ENCODE measurements at regions not wholly inside any gene's neighbourhood (a gene's known extent, or its start where the extent isn't known, plus 50 kb on each side); places are given as distances from the start of the nearest gene placed in this dataset.
"Not testable (repeated sequence)": the region's sequence is repeated elsewhere in the genome, so short reads cannot be mapped to it uniquely, and the experiment has no call there.

GRCh38 chr6:3617681-3618311 lies 133.7 kb downstream of the PXDC1 start:
- DNase-seq: no peak

GRCh38 chr6:3617192-3617631 lies 134.3 kb downstream of the PXDC1 start:
- DNase-seq: no peak

- no peak for DNase-seq
Observed at GRCh38 chr6:3616565-3617176, 134.8 kb downstream of the PXDC1 start.

- no peak for DNase-seq
Observed at GRCh38 chr6:3615391-3616380, 135.8 kb downstream of the PXDC1 start.

GRCh38 chr6:3614918-3615317 lies 136.6 kb downstream of the PXDC1 start:
- DNase-seq: no peak

- DNase-seq: not testable (repeated sequence)
Observed at GRCh38 chr6:3613565-3613964, 137.9 kb downstream of the PXDC1 start.

GRCh38 chr6:3612341-3613041 lies 139.0 kb downstream of the PXDC1 start:
- DNase-seq: no peak

GRCh38 chr6:3610921-3611320 lies 140.6 kb downstream of the PXDC1 start:
- no peak for DNase-seq

- DNase-seq: no peak
Observed at GRCh38 chr6:3610206-3610605, 141.3 kb downstream of the PXDC1 start.

GRCh38 chr6:3609388-3609787 lies 142.1 kb downstream of the PXDC1 start:
- no peak for DNase-seq

- DNase-seq: no peak
Observed at GRCh38 chr6:3608159-3608558, 143.4 kb downstream of the PXDC1 start.

GRCh38 chr6:3607599-3607998 lies 143.9 kb downstream of the PXDC1 start:
- no peak for DNase-seq

- no peak for DNase-seq
Observed at GRCh38 chr6:3607171-3607570, 144.3 kb downstream of the PXDC1 start.

GRCh38 chr6:3603340-3604130 lies 146.7 kb upstream of the SLC22A23 start:
- DNase-seq: no peak

- DNase-seq: no peak
Observed at GRCh38 chr6:3601570-3601969, 144.7 kb upstream of the SLC22A23 start.

GRCh38 chr6:3597500-3598064 lies 140.7 kb upstream of the SLC22A23 start:
- DNase-seq: no peak

GRCh38 chr6:3596766-3597165 lies 139.9 kb upstream of the SLC22A23 start:
- DNase-seq: peak in 1 of 2 donors; percentile 19

GRCh38 chr6:3594201-3594600 lies 137.4 kb upstream of the SLC22A23 start:
- peak; percentile 30 to 46 for DNase-seq

- no peak for DNase-seq
Observed at GRCh38 chr6:3593161-3593560, 136.3 kb upstream of the SLC22A23 start.

- DNase-seq: peak; percentile 83 to 96
Observed at GRCh38 chr6:3592371-3592941, 135.6 kb upstream of the SLC22A23 start.

GRCh38 chr6:3591970-3592369 lies 135.1 kb upstream of the SLC22A23 start:
- no peak for DNase-seq

All from inflammatory macrophage (primary cell).